ENCODE measurements at regions not wholly inside any gene's neighbourhood (a gene's known extent, or its start where the extent isn't known, plus 50 kb on each side); places are given as distances from the start of the nearest gene placed in this dataset.

DNA sequence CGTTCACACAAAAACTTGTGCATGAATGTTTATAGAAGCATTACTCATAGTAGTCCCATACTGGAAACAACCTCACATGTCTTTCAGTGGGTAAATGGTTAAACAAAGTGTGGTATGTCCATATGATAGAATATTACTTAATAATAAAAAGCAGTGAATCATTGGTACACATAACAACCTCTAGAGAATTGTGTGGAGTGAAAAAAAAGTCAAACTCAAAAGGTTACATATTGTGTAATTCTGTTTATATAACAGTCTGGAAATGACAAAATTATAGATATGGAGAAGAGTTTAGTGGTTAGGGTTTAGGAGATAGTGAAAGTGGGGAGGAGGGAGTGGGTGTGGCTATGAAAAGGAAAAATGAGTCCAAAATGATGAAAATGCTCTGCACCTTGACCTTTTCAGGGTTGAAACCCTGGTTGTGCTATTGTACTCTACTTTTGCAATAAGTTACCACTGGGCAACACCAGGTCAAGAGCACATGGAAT, 243.4 kb upstream of the DDI1 start:
- no peak overlapping the region for H3K4me2 ChIP-seq (ENCODE audit: extremely low read depth, insufficient read depth, low read length)
- DNase-seq (ENCODE audit: low read depth in 2 of 2): peak; percentile 69 to 77
- no peaks in the 10 kb centered on the region for H3K79me2 ChIP-seq (ENCODE audit: control insufficient read depth, insufficient read depth, low read length)
- no peak overlapping the region for H3K9ac ChIP-seq (ENCODE audit: insufficient read depth, low read length)
- H3K36me3 ChIP-seq (ENCODE audit: control insufficient read depth, insufficient read depth, low read length): no peaks in the 10 kb centered on the region
- no peaks in the 10 kb centered on the region for H4K20me1 ChIP-seq (ENCODE audit: control insufficient read depth, extremely low read depth, insufficient read depth, low read length)
- H3K9me3 ChIP-seq (ENCODE audit: control insufficient read depth, insufficient read depth, low read depth, low read length): no peaks in the 10 kb centered on the region
- H2AFZ ChIP-seq (ENCODE audit: low read length): no peak overlapping the region
- H3K27me3 ChIP-seq (ENCODE audit: control insufficient read depth, insufficient read depth, low read length): no peaks in the 10 kb centered on the region
- no peaks in the 10 kb centered on the region for H3K4me1 ChIP-seq (ENCODE audit: control insufficient read depth, extremely low read depth, insufficient read depth, low read length)
- no peak overlapping the region for H3K4me3 ChIP-seq (replicated peaks in 1 of 4; ENCODE audit: control extremely low read depth in 1 of 4, insufficient read depth in 1 of 4, low read depth in 3 of 4, low read length in 4 of 4)
- H3K27ac ChIP-seq (ENCODE audit: insufficient read depth, low read length): no peak overlapping the region
- TF ChIP-seq EZH2 (IDR thresholded peaks at IDR 0.05; ENCODE audit: low read length, missing control alignments): no peak
- TF ChIP-seq, protein P1, sequence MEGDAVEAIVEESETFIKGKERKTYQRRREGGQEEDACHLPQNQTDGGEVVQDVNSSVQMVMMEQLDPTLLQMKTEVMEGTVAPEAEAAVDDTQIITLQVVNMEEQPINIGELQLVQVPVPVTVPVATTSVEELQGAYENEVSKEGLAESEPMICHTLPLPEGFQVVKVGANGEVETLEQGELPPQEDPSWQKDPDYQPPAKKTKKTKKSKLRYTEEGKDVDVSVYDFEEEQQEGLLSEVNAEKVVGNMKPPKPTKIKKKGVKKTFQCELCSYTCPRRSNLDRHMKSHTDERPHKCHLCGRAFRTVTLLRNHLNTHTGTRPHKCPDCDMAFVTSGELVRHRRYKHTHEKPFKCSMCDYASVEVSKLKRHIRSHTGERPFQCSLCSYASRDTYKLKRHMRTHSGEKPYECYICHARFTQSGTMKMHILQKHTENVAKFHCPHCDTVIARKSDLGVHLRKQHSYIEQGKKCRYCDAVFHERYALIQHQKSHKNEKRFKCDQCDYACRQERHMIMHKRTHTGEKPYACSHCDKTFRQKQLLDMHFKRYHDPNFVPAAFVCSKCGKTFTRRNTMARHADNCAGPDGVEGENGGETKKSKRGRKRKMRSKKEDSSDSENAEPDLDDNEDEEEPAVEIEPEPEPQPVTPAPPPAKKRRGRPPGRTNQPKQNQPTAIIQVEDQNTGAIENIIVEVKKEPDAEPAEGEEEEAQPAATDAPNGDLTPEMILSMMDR (conservative IDR thresholded peaks at IDR 0.05 in 1 of 2, IDR thresholded peaks at IDR 0.05 in 1 of 2; ENCODE audit: low read depth in 1 of 2, low read length in 2 of 2): no peak

DNA sequence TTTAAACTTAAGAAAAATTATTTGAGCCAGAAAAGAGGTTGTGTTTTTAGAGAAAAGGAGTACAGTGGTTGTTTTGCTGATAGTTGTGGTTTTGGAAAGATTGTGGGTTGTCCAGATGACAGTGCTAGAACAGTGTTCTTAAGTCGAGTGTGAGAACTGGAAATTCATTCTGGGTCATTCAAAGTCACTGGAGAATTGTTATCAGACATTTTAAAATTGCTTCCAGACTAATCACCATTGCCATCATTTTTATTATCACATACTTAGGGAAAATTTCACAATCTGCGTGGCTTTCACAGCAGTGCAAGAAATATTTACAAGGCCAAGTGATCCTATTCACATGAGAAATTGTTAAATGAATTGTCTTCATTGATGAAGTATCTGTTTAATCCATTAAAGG, 242.2 kb upstream of the DDI1 start:
- no peaks in the 10 kb centered on the region for H3K27me3 ChIP-seq (ENCODE audit: control insufficient read depth, insufficient read depth, low read length)
- no peak overlapping the region for H2AFZ ChIP-seq (ENCODE audit: low read length)
- H3K27ac ChIP-seq (ENCODE audit: insufficient read depth, low read length): no peak overlapping the region
- H3K79me2 ChIP-seq (ENCODE audit: control insufficient read depth, insufficient read depth, low read length): no peaks in the 10 kb centered on the region
- no peaks in the 10 kb centered on the region for H3K9me3 ChIP-seq (ENCODE audit: control insufficient read depth, insufficient read depth, low read depth, low read length)
- no peaks in the 10 kb centered on the region for H3K36me3 ChIP-seq (ENCODE audit: control insufficient read depth, insufficient read depth, low read length)
- no peaks in the 10 kb centered on the region for H3K4me1 ChIP-seq (ENCODE audit: control insufficient read depth, extremely low read depth, insufficient read depth, low read length)
- no peak overlapping the region for H3K4me3 ChIP-seq (replicated peaks in 1 of 4; ENCODE audit: control extremely low read depth in 1 of 4, insufficient read depth in 1 of 4, low read depth in 3 of 4, low read length in 4 of 4)
- H4K20me1 ChIP-seq (ENCODE audit: control insufficient read depth, extremely low read depth, insufficient read depth, low read length): no peaks in the 10 kb centered on the region
- no peak overlapping the region for H3K9ac ChIP-seq (ENCODE audit: insufficient read depth, low read length)
- peak; percentile 22 to 81 for DNase-seq (ENCODE audit: low read depth in 2 of 2)
- TF ChIP-seq EZH2 (IDR thresholded peaks at IDR 0.05; ENCODE audit: low read length, missing control alignments): no peak
- no peak overlapping the region for H3K4me2 ChIP-seq (ENCODE audit: extremely low read depth, insufficient read depth, low read length)

DNA sequence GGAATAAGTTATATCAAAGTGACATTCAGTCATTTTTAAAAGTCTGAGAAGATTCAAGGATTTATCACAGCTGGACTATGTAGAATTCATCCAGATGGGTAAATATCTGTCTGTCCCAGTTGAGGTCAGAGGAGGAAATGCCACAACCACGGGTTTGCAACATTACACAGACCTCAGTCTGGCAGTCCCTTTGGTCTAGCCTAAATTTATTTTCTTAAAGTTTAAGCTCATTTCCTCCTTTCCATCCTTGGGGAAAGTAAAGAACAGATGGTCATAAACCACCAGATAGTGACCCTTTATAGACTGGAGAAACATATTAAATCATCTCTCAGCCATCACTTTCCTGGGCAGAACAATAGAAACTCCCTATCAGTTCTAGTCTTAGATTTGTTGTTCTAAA, 238.4 kb upstream of the DDI1 start:
- no peaks in the 10 kb centered on the region for H3K27me3 ChIP-seq (ENCODE audit: control insufficient read depth, insufficient read depth, low read length)
- H3K9me3 ChIP-seq (ENCODE audit: control insufficient read depth, insufficient read depth, low read depth, low read length): no peaks in the 10 kb centered on the region
- no peaks in the 10 kb centered on the region for H3K36me3 ChIP-seq (ENCODE audit: control insufficient read depth, insufficient read depth, low read length)
- H3K4me1 ChIP-seq (ENCODE audit: control insufficient read depth, extremely low read depth, insufficient read depth, low read length): no peaks in the 10 kb centered on the region
- no peak overlapping the region for H3K4me2 ChIP-seq (ENCODE audit: extremely low read depth, insufficient read depth, low read length)
- peak; percentile 56 to 86 for DNase-seq (ENCODE audit: low read depth in 2 of 2)
- H2AFZ ChIP-seq (ENCODE audit: low read length): no peak overlapping the region
- H3K9ac ChIP-seq (ENCODE audit: insufficient read depth, low read length): no peak overlapping the region
- H3K4me3 ChIP-seq (replicated peaks in 1 of 4; ENCODE audit: control extremely low read depth in 1 of 4, insufficient read depth in 1 of 4, low read depth in 3 of 4, low read length in 4 of 4): no peak overlapping the region
- H4K20me1 ChIP-seq (ENCODE audit: control insufficient read depth, extremely low read depth, insufficient read depth, low read length): no peaks in the 10 kb centered on the region
- H3K27ac ChIP-seq (ENCODE audit: insufficient read depth, low read length): no peak overlapping the region
- no peaks in the 10 kb centered on the region for H3K79me2 ChIP-seq (ENCODE audit: control insufficient read depth, insufficient read depth, low read length)
- TF ChIP-seq EZH2 (IDR thresholded peaks at IDR 0.05; ENCODE audit: low read length, missing control alignments): no peak
- TF ChIP-seq, protein P1 (conservative IDR thresholded peaks at IDR 0.05 in 1 of 2, IDR thresholded peaks at IDR 0.05 in 1 of 2; ENCODE audit: low read depth in 1 of 2, low read length in 2 of 2): no peak
